Breast epithelium (tissue), 3 donors: ENCODE measurements at regions not wholly inside any gene's neighbourhood (a gene's known extent, or its start where the extent isn't known, plus 50 kb on each side); places are given as distances from the start of the nearest gene placed in this dataset.

Experiments
- CTCF ChIP-seq, 3 donors: fragments of 450-650 bp; IDR thresholded peaks; one replicate each; pipeline ENCODE4 v1.5.1; 2016 to 2017; ENCODE audit warnings: antibody characterized with exemption in 3 of 3, mild to moderate bottlenecking in 3 of 3, moderate library complexity in 3 of 3
- POLR2A ChIP-seq: fragments of 450-650 bp; IDR thresholded peaks from one replicate; pipeline ENCODE4 v1.6.1; 2016; ENCODE audit warnings: antibody characterized with exemption, mild to moderate bottlenecking, moderate library complexity
- POLR2AphosphoS5 ChIP-seq, 3 donors: sonication (generic); formaldehyde crosslinking; IDR thresholded peaks; one replicate each; pipeline ENCODE4 v1.6.1; 2017; ENCODE audit warnings: antibody characterized with exemption in 3 of 3

- TF ChIP-seq CTCF (IDR thresholded peaks at IDR 0.05) (no peak), POLR2AphosphoS5 (IDR thresholded peaks at IDR 0.05) (no peak), POLR2A (no peak)
Observed at GRCh38 chr11:116052603-116053547, 548.7 kb upstream of the CADM1 start.
